ENCODE measurements at regions not wholly inside any gene's neighbourhood (a gene's known extent, or its start where the extent isn't known, plus 50 kb on each side); places are given as distances from the start of the nearest gene placed in this dataset.

- H3K36me3 Mint-ChIP-seq (ENCODE audit: low read depth) = no peaks in the 10 kb centered on the region
- H3K4me1 Mint-ChIP-seq (ENCODE audit: low read depth) = peaks cover 3% of the 10 kb centered on the region
- no peaks in the 10 kb centered on the region for H3K9me3 Mint-ChIP-seq
- DNase-seq = no peak
- CTCF ChIA-PET = no interaction called here
- no peak overlapping the region for H3K27ac Mint-ChIP-seq
- no peaks in the 10 kb centered on the region for H3K27me3 Mint-ChIP-seq (ENCODE audit: low read depth)
- intact Hi-C loops (cut with micrococcal nuclease) = loop anchor here (10.0 kb wide), 1 partner anchor 465 kb away; no protein-coding TSS in a partner anchor
- H3K4me3 Mint-ChIP-seq = no peak overlapping the region
These were observed 658.7 kb upstream of the DIPK2B start for GRCh38 chrX:45859407-45859806.

GRCh38 chrX:45852884-45853283, 652.2 kb upstream of the DIPK2B start:
- Mint-ChIP-seq H3K27ac (no peak overlapping the region), H3K27me3 (ENCODE audit: low read depth) (no peaks in the 10 kb centered on the region), H3K4me3 (no peak overlapping the region), H3K36me3 (ENCODE audit: low read depth) (peaks cover 10% of the 10 kb centered on the region), H3K4me1 (ENCODE audit: low read depth) (peaks cover 23% of the 10 kb centered on the region), H3K9me3 (no peaks in the 10 kb centered on the region)
- DNase-seq = no peak
- intact Hi-C loops (cut with micrococcal nuclease) = loop anchor here (1.0 to 10.0 kb wide), 3 partner anchors 231 to 523 kb away; no protein-coding TSS in a partner anchor
- CTCF ChIA-PET = no interaction called here

- intact Hi-C loops (cut with micrococcal nuclease) = loop anchor here (2.0 to 10.0 kb wide), 5 partner anchors 93 to 473 kb away; no protein-coding TSS in a partner anchor
- H3K27me3 Mint-ChIP-seq (ENCODE audit: low read depth) = no peaks in the 10 kb centered on the region
- peak overlapping the region; percentile 97 for H3K4me3 Mint-ChIP-seq
- H3K36me3 Mint-ChIP-seq (ENCODE audit: low read depth) = peaks cover 16% of the 10 kb centered on the region
- H3K4me1 Mint-ChIP-seq (ENCODE audit: low read depth) = peaks cover 28% of the 10 kb centered on the region
- CTCF ChIA-PET = interaction anchor here (0.7 kb wide), 1 partner anchor 19 kb away, joined by 3 read pairs; no protein-coding TSS in a partner anchor
- peak overlapping the region; percentile 77 for H3K27ac Mint-ChIP-seq
- H3K9me3 Mint-ChIP-seq = no peaks in the 10 kb centered on the region
- DNase-seq = peak; percentile 57
These were observed 650.8 kb upstream of the DIPK2B start for GRCh38 chrX:45851434-45851991.

- peak; percentile 25 for DNase-seq
- Mint-ChIP-seq H3K27me3 (ENCODE audit: low read depth) (no peaks in the 10 kb centered on the region), H3K9me3 (no peaks in the 10 kb centered on the region), H3K4me3 (peak overlapping the region; percentile 97), H3K27ac (peak overlapping the region; percentile 95), H3K4me1 (ENCODE audit: low read depth) (peaks cover 32% of the 10 kb centered on the region), H3K36me3 (ENCODE audit: low read depth) (peaks cover 19% of the 10 kb centered on the region)
- intact Hi-C loops (cut with micrococcal nuclease) = loop anchor here (2.0 to 10.0 kb wide), 5 partner anchors 92 to 474 kb away; no protein-coding TSS in a partner anchor
- CTCF ChIA-PET = interaction anchor here (0.7 to 1.0 kb wide), 4 partner anchors 9 to 48 kb away, joined by 3 read pairs; no protein-coding TSS in a partner anchor
These were observed 650.2 kb upstream of the DIPK2B start for GRCh38 chrX:45850775-45851433.

- H3K27me3 Mint-ChIP-seq (ENCODE audit: low read depth) = no peaks in the 10 kb centered on the region
- H3K36me3 Mint-ChIP-seq (ENCODE audit: low read depth) = peaks cover 23% of the 10 kb centered on the region
- peak; percentile 34 for DNase-seq
- no peaks in the 10 kb centered on the region for H3K9me3 Mint-ChIP-seq
- H3K4me3 Mint-ChIP-seq = peak overlapping the region; percentile 97
- CTCF ChIA-PET = interaction anchor here (0.7 to 1.4 kb wide), 4 partner anchors 9 to 63 kb away, joined by 3 read pairs; no protein-coding TSS in a partner anchor
- H3K27ac Mint-ChIP-seq = peak overlapping the region; percentile 95
- intact Hi-C loops (cut with micrococcal nuclease) = loop anchor here (2.0 to 10.0 kb wide), 5 partner anchors 91 to 475 kb away; no protein-coding TSS in a partner anchor
- peaks cover 35% of the 10 kb centered on the region for H3K4me1 Mint-ChIP-seq (ENCODE audit: low read depth)
These were observed 649.6 kb upstream of the DIPK2B start for GRCh38 chrX:45850197-45850774.

GRCh38 chrX:45849261-45849862, 648.7 kb upstream of the DIPK2B start:
- H3K36me3 Mint-ChIP-seq (ENCODE audit: low read depth) = peaks cover 26% of the 10 kb centered on the region
- H3K4me3 Mint-ChIP-seq = peak overlapping the region; percentile 97
- CTCF ChIA-PET = interaction anchor here (0.9 to 1.6 kb wide), 4 partner anchors 17 to 527 kb away, joined by 3 to 6 read pairs (median 3); no protein-coding TSS in a partner anchor
- H3K9me3 Mint-ChIP-seq = no peaks in the 10 kb centered on the region
- peaks cover 38% of the 10 kb centered on the region for H3K4me1 Mint-ChIP-seq (ENCODE audit: low read depth)
- intact Hi-C loops (cut with micrococcal nuclease) = loop anchor here (1.0 to 5.0 kb wide), 2 partner anchors 48 to 527 kb away; no protein-coding TSS in a partner anchor
- H3K27me3 Mint-ChIP-seq (ENCODE audit: low read depth) = no peaks in the 10 kb centered on the region
- peak; percentile 42 for DNase-seq
- peak overlapping the region; percentile 95 for H3K27ac Mint-ChIP-seq

- peak overlapping the region; percentile 50 for H3K4me3 Mint-ChIP-seq
- no peak for DNase-seq
- H3K27ac Mint-ChIP-seq = no peak overlapping the region
- peaks cover 38% of the 10 kb centered on the region for H3K36me3 Mint-ChIP-seq (ENCODE audit: low read depth)
- no peaks in the 10 kb centered on the region for H3K9me3 Mint-ChIP-seq
- intact Hi-C loops (cut with micrococcal nuclease) = loop anchor here (5.0 kb wide), 1 partner anchor 526 kb away; no protein-coding TSS in a partner anchor
- H3K27me3 Mint-ChIP-seq (ENCODE audit: low read depth) = no peaks in the 10 kb centered on the region
- peaks cover 43% of the 10 kb centered on the region for H3K4me1 Mint-ChIP-seq (ENCODE audit: low read depth)
- CTCF ChIA-PET = interaction anchor here (1.6 kb wide), 1 partner anchor 528 kb away, joined by 6 read pairs; no protein-coding TSS in a partner anchor
These were observed 647.3 kb upstream of the DIPK2B start for GRCh38 chrX:45847961-45848360.

- CTCF ChIA-PET = no interaction called here
- no peak overlapping the region for H3K4me3 Mint-ChIP-seq
- no peak for DNase-seq
- H3K4me1 Mint-ChIP-seq (ENCODE audit: low read depth) = peaks cover 51% of the 10 kb centered on the region
- intact Hi-C loops (cut with micrococcal nuclease) = loop anchor here (5.0 kb wide), 1 partner anchor 524 kb away; no protein-coding TSS in a partner anchor
- H3K27ac Mint-ChIP-seq = no peak overlapping the region
- peaks cover 50% of the 10 kb centered on the region for H3K36me3 Mint-ChIP-seq (ENCODE audit: low read depth)
- no peaks in the 10 kb centered on the region for H3K27me3 Mint-ChIP-seq (ENCODE audit: low read depth)
- no peaks in the 10 kb centered on the region for H3K9me3 Mint-ChIP-seq
These were observed 645.7 kb upstream of the DIPK2B start for GRCh38 chrX:45846328-45846727.

GRCh38 chrX:45845142-45845541, 644.5 kb upstream of the DIPK2B start:
- peak; percentile 13 for DNase-seq
- no peak overlapping the region for H3K27ac Mint-ChIP-seq
- no peaks in the 10 kb centered on the region for H3K9me3 Mint-ChIP-seq
- no peaks in the 10 kb centered on the region for H3K27me3 Mint-ChIP-seq (ENCODE audit: low read depth)
- no peak overlapping the region for H3K4me3 Mint-ChIP-seq
- intact Hi-C loops (cut with micrococcal nuclease) = loop anchor here (5.0 kb wide), 1 partner anchor 523 kb away; no protein-coding TSS in a partner anchor
- peaks cover 56% of the 10 kb centered on the region for H3K36me3 Mint-ChIP-seq (ENCODE audit: low read depth)
- CTCF ChIA-PET = interaction anchor here (1.0 kb wide), 1 partner anchor 21 kb away, joined by 3 read pairs; no protein-coding TSS in a partner anchor
- peaks cover 54% of the 10 kb centered on the region for H3K4me1 Mint-ChIP-seq (ENCODE audit: low read depth)

- Mint-ChIP-seq H3K4me3 (no peak overlapping the region), H3K36me3 (ENCODE audit: low read depth) (peaks cover 54% of the 10 kb centered on the region), H3K4me1 (ENCODE audit: low read depth) (peaks cover 54% of the 10 kb centered on the region), H3K9me3 (no peaks in the 10 kb centered on the region), H3K27me3 (ENCODE audit: low read depth) (no peaks in the 10 kb centered on the region), H3K27ac (peak overlapping the region; percentile 80)
- CTCF ChIA-PET = interaction anchor here (0.6 to 1.6 kb wide), 2 partner anchors 85 to 151 kb away, joined by 3 to 5 read pairs; no protein-coding TSS in a partner anchor
- intact Hi-C loops (cut with micrococcal nuclease) = loop anchor here (1.0 to 2.0 kb wide), 3 partner anchors 19 to 328 kb away; no protein-coding TSS in a partner anchor
- DNase-seq = peak; percentile 11
These were observed 642.8 kb upstream of the DIPK2B start for GRCh38 chrX:45843518-45843917.

GRCh38 chrX:45842926-45843315, 642.2 kb upstream of the DIPK2B start:
- Mint-ChIP-seq H3K4me1 (ENCODE audit: low read depth) (peaks cover 50% of the 10 kb centered on the region), H3K9me3 (no peaks in the 10 kb centered on the region), H3K4me3 (peak overlapping the region; percentile 25), H3K36me3 (ENCODE audit: low read depth) (peaks cover 50% of the 10 kb centered on the region), H3K27ac (peak overlapping the region; percentile 80), H3K27me3 (ENCODE audit: low read depth) (no peaks in the 10 kb centered on the region)
- CTCF ChIA-PET = interaction anchor here (1.6 kb wide), 1 partner anchor 85 kb away, joined by 5 read pairs; no protein-coding TSS in a partner anchor
- intact Hi-C loops (cut with micrococcal nuclease) = loop anchor here (1.0 to 2.0 kb wide), 3 partner anchors 18 to 328 kb away; no protein-coding TSS in a partner anchor
- no peak for DNase-seq

Measured in activated naive CD4-positive, alpha-beta T cell treated with anti-CD3 and anti-CD28 coated beads for 36 hours (primary cell).